ENCODE measurements at regions not wholly inside any gene's neighbourhood (a gene's known extent, or its start where the extent isn't known, plus 50 kb on each side); places are given as distances from the start of the nearest gene placed in this dataset.

DNA sequence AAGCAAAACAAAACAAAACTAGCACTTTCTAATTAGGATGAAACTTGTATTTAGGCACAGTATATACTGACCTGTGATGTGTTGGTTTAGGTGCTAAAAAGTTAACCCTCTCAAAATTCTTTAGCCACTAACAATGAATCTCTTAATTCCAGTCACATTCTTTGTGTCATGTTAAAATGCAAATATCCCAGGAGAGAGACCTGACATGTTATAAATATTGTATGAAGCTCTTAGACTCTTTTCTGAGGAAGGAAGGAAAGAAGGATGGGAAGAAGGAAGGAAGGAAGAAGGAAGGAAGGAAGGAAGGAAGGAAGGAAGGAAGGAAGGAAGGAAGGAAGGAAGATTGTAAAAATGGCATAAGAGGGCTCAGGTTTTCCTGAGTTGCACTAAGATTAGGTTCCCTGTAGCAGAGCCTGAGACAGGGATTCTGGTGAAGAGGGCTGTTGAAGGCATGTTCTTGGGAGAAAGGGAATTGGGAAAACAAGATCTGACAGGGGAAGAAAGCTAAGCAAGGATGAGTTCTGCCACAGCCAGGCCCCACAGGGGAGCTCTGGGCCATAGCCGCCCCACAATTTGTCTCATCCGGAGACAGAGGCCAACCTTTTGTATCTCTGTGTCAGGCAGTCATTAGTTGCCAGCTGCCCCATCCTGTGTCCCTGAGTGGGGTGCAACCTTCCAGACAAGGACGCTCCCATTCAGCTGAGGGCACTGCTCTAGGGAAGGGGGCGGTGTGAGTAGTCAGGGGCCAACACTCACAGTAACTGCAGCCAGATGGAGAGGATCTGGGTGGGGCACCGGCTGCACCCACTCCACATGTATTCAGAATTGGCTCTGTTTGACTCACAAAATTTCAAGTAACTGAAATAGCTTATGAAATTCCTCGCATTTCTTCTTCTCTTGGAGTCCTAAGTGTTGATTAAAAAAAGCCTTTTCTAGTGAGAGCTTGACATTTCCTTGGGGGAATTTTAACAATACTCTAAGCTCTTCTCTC lies 189.3 kb upstream of the ARG1 start:
- DNase-seq (ENCODE audit: low spot score) = no peak

DNA sequence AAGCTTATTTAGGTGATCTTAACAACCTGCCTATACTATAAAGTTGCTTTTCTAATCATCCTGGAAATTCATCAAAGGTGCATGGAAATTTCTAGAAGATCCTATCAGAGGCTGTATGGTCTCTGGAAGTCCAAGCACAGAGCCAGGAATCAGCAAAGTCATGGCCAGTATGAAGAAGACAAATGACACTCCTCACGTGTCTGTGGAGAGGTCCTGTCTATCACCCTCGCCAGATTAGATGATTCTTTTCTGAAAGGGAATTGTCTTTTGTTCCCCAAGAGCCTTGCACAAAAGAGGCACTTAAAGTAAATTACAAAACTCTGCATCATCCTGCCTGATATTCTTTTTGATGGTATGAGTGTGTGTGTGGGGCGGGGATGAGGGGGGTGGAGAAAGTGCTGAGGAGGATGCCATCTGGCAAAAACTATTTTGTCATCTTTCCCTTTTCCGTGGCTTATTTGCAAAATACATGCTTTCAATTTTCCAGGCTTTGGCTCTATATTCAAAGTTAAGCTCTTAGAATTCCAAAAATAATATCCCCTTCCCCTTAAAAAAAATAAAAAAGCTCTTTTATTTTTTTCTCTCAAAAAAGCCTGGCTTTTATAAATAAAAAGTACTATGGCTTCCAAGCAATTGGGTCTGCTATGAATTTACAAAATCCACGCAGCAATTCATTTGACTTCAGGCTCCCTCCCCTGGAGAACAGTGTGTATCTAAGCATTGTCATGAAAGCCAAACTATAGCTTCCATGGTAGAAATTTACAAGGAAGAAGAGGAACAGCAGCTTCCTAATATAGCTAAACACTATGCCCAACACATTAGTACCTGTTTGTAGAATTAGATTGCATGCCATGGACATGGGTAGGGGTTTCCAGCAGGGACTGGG lies 185.2 kb upstream of the ARG1 start:
- DNase-seq (ENCODE audit: low spot score) = no peak

DNA sequence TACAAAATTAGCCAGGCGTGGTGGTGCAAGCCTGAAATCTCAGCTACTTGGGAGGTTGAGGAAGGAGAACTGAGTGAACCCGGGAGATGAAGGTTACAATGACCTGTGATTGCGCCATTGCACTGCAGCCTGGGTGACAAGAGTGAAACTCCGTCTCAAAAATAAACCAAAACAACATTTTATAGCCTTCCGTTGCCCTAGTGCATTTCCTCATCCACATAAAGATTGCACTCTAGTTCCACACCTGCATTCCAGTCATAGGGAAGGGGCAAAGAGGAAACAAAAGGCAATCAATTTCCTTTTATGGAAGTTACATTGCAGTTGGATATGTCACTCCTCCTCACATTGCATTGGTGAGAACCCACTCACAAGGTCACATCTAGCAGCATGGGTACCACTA lies 182.7 kb upstream of the ARG1 start:
- DNase-seq (ENCODE audit: low spot score) = no peak

DNA sequence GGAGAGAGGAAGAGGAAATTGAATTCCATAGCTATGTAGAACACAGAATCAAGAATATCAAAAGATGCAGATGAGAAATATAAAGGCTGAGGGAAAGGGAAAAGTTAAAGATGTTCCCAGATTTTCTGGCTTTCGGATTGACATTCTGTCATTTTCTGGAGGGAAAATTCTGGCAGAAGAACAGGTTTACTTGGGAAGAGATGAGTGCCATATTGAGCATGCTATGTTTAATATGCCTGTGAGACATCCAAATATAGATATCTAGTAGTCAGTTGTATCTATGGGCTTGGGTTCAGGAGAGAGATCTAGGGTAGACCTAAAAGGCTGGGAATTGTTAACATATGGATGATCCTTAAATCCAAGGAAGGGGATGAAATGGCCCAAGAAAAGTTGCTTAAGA lies 181.9 kb upstream of the ARG1 start:
- DNase-seq (ENCODE audit: low spot score) = no peak

DNA sequence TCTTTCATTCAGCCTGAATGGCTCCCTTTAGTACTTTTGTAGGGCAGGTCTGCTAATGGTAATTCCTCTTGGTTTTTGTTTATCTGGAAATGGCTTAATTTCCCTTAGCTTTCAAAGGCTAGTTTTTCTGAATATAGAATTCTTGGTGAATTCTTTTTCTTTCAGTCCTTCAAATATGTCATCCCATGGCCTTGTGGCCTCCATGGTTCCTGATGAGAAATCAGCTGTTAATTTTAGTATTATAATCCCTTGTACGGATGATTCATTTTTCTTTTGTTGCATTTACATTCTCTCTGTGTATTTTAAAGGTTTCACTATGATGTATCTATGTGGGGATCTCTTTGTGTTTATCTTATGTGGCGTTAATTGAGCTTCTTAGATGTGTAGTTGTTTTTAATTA lies 179.6 kb upstream of the ARG1 start:
- DNase-seq (ENCODE audit: low spot score) = no peak

DNA sequence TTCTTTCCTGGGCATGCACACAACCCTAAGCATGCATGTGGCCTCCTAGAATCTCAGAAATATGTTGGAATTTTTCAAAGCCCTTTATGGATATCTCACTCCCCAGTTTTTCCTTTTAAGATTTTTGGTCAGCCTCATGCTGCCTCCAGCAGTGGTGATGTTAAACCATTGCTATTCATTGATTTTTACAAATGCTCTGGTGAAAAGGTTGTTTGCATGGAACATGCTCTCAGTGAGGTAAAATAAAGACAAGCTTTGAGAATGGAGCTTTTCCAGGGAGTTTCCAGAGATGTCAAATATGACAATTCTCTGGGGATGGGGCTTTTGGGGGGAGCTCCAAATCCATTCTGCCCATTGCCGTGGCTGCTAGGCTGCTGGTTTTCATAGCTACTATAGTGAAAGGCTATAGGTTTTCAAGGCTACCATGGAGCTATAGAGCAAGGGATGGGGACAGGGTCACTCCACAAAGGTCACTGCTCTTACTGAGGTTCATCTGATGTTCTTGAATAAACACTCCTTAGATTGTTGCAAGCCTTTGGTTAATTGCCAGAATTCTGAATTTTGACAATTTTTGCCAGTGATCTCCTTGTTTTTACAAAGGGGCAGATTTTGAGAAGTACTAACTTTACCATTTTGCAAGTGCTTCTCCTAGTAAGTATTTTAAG lies 178.1 kb upstream of the ARG1 start:
- no peak for DNase-seq (ENCODE audit: low spot score)

DNA sequence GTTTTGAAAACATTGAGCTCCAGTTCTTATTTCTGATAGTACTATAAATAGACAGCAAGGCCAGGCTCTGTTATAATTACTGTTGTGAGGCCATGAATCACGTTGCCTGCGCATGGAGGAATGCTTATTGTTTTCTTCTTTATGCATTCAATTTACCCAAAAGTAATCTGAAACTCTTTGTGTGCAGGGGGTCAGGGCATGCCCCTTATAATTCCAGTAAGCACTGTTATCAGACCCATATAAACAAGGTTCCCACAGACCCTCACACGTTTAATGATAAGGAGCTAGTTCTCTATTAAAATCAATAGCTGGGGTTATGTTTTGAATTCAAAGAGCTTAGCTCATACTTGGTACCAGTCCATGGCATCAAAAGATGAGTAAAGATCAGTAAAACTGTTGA lies 174.8 kb upstream of the ARG1 start:
- no peak for DNase-seq (ENCODE audit: low spot score)

DNA sequence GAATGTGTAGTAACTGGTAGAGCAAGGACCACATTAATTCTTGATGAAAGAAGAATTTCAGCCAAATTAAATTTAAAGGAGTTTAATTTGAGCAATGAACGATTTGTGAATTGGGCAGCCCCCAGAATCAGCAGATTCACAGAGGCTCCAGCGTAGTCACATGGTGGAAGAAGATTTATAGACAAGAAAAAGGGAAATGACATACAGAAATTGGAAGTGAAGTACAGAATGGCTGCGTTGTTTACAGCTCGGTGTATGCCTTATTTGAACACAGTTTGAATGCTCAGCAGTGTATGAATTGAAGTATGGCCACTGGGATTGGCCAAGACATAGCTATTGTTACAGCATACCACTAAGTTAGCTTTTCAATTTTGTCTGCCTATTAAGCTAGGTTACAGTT lies 173.6 kb upstream of the ARG1 start:
- no peak for DNase-seq (ENCODE audit: low spot score)

DNA sequence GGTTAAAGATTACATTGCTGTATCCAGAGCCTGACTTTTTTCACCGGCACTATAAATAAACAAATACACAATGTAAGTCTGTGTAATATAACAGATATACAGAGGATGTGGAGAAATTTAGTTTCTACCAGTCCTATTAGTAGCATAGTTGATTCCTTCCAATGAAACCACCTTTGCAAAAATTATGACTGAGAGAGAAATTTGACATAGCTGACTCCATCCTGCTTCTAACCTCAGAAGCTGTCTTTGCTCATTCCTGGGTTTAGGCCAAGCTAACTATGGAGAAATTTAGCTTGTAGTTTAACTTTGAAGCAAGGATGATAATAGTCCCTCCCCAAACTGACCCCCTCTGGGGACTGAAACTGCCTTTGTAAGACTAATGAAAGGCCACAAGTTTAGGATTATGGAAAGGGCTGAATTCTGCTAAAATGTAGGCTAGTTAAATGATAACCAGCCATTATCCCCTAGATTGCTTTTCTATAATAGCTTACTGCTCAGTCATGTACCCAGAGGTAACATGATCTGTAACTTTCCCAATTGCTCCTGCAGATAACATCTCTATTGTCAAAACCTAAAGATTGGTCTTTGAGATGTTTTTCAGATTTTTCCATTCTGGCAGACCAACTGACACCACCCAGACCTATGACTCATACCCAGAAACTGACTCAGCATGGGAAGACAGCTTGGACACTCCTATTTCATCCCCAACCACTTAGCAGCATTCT lies 172.8 kb upstream of the ARG1 start:
- no peak for DNase-seq (ENCODE audit: low spot score)

DNA sequence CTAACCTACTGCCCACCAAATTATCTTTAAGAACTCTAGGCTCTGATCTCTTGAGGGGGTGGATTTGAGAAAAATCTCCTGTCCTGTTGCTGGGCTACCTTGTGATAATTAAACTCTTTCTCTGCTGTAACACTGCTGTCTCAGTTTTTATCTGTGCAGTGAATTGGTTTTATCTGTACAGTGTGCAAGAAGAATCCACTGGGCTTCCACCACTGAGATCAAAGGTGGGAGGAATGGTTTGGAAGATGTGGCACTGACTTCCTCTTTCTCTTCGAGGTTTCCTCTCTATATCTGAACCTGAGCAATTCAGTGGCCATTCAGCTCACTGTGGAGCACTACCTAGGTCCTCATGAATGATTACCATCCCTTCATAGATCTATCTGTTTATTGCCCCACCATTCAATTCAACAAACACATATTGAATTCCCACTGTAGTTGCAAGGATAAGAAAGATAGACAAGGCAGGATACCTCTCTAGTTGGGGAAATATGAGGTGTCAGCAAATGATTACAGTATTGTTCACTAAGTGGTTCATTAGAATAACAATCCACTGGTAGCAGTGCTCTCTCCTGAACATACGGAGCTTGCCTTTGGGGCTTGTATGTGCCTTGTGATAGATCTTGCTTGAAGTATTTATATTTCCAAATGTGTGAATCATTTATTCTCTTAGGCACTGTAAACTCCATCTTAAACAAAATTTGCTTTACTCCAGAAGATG lies 172.1 kb upstream of the ARG1 start:
- no peak for DNase-seq (ENCODE audit: low spot score)

DNA sequence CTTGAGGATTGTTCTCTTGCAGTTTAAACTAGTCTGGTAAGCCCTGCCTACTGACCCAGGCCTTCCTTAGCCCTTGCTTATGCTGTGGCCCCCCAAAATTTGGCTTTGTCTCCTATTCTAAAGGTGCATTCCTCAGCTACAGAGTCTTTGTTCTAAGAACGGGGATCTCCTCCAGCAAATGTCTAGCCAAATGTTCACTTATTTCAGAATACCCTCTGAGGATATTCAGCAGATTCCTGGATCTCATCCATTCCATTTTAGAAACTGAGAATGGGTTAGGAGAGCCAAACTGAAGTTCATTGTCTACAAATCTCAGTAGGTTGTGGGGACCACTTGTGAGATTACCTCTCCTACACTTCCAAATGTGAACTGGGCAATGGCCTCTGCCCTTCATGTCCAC lies 164.2 kb upstream of the ARG1 start:
- no peak for DNase-seq (ENCODE audit: low spot score)

DNA sequence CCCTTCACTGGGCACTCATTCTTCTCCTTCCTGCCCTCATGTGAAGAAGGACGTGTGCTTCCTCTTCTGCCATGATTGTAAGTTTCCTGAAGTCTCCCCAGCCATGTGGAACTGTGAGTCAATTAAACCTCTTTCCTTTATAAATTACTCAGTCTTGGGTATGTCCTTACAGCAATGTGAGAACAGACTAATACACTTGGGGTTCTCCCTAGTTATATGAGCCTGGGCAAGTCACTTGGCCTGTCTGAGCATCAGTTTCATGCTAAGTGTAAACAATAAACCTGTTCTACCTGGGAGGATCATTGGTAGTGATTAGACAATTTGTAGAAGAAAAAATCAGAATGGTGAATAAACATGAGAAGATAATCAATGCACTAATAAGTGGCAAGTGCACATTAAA lies 162.2 kb upstream of the ARG1 start:
- DNase-seq (ENCODE audit: low spot score) = no peak

DNA sequence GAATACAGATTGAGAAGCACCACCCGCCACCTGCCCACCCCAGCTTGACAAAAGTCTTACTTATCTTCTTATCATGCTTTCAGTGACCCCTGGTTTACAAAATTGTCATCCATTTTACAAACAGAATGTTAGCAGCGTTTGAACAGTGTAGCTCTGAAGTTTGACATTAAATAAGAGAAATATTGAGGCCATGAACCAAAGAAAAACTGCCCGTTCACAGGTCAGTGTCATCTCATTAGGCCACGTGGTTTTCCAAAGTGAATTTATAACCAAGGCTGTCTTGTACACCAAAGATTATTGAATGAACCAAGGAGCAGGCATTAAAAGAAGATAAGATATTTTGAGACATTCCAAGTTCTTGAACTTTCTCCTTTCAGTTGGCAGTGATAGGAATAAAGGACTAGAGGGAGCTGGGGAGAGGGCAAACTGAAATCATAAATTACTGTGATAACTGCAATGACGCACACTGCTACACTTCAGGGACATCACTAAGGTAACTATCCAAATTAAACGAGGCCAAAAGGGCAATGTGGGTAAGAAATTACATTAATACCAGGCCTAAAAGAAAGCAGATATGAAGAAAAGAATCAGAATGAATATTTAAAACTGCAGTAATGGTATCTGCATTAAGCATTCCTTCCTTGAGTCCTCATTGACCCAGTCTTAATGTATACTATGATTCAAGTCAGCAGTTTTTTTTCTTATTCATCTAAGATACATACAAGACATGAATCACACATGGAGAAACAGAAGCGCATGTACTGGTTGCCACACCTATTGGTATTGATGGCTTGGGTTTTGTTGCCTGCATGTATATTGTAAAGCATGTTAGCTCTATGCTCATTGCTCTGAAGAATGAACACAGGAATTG lies 159.8 kb upstream of the ARG1 start:
- DNase-seq (ENCODE audit: low spot score) = no peak

DNA sequence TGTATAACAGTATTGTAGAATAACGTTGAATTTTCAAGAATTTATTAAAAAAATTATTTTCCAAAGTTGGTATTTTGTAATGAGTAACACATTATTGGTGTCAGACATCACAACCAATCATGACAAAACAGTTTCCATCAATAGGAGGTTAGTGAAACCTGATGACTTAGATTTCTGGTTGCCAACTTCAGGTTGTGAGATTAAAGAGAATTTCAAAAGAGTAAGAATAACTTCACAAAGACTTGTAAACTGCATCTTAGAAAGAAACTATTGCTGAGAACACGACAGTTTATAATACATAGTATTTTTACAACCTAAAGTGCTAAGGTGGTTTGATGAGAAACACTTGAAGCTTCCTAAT lies 159.2 kb upstream of the ARG1 start:
- no peak for DNase-seq (ENCODE audit: low spot score)

DNA sequence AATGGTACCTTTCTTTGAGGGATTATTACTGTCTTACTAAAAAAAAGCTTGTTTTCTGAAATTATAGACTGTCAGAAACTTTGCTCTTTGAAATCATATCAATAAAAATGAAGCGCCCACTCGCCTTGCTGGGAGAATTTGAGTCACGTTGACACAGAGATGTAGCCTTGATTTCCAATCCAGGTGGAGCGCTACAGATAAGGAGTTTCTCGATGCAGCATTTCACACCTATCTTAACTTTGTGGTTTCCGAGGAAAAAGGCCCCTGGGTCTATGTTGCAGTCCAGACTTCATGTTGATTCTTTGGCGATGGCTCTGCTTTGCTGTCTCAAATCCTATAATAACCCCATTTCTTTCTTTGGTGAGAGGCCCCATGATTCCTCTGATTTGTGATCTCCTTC lies 158.1 kb upstream of the ARG1 start:
- no peak for DNase-seq (ENCODE audit: low spot score)

DNA sequence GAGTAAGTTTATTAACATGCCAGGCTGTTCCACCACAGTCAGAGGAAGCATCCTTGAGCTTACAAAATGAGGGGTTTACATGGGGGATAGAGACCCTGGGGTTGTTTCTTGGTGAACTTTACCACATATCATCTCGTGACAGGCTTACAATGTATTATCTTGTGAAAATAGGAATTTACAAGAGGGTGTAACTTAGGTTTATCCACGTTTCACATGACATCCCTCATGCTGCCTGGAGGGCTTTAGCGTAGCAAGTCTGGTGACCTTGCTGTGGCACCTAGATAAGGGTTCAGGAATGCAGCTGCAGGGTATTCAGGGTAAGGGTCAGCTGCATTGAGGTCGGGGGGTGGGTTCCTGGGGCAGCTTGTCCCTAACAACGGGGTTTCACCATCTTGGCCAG lies 154.6 kb upstream of the ARG1 start:
- no peak for DNase-seq (ENCODE audit: low spot score)

DNA sequence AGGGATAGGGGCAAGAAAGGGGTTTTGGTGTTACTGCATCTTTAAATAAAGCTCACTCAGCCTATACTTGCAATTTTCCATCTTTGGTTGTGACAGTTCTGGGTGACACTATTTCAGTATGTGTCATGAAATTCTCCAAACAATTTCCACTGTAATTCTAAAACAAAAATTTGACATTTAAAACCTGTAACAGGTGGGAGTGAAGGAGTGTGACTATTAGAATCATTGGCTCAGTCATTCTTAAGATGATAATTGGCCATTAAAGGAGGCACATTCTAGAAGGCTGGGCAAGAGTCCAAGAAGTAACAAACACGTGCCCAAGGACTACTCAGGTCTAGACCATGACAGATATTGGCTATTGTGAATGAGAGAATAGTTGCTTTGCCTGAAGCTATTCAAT lies 153.3 kb upstream of the ARG1 start:
- no peak for DNase-seq (ENCODE audit: low spot score)

DNA sequence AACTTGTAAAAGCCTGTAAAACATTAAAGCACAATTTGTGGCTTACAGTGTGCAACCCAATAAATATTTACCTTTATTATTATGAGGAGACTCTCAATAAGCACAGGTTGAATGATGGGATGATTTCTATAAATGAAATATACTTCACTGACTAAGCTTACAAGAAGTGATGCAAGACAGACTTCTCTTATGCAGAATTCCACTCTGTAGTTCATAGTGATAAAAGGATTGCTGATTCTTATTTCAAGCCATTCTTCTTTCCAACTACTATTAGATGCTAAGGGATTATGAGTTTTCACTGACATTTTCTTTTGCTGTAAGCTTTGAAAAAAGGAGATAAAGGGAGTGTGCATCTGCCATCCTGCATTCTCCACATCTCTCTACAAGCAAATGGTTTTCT lies 149.0 kb upstream of the ARG1 start:
- no peak for DNase-seq (ENCODE audit: low spot score)

DNA sequence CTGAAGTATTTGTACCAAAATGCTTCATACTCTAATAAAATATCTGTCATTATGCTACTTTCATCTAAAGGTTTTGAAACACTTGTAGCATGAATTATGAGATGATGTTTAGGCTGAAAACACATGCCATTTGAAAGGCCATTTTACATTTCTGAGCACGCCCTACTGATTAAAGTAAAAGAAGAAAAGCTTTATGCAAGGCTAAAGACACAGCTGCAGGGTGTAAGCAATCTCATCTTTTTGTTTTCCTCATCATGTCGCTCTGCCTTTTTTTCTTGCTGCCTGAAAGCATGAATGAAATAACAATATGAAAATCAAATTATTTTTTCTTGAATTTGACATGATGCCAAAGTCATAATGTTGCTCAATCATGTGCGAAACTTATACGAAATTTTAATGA lies 148.6 kb upstream of the ARG1 start:
- no peak for DNase-seq (ENCODE audit: low spot score)

DNA sequence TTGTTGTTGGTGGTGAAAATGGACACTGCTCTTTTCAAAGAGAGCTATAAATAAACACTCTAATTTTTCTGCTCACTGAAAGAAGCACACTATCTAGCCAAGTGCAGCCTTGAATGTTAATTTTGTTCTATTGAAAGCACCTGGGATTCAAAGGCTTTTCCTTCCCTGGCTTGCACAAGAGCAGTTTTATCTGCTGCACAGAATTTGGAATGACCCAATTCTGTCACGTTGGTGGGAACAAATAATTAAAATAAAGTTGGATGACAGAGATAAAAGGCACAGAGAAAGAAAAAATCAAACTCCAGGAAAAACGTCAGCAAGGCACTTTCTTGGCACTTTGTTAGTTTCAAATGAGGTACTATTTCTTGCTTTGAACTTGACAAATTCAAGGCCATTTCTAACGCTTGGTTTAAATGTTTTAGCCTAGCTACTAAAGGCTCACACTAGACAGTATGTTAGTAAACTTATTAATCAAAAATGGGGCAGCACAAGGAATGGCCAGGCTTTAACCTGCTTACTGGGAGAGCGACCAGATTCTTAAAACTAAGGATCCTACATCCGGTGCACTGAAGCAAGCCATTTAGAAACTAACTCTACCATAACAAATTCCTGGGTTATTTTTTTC lies 145.5 kb upstream of the ARG1 start:
- DNase-seq (ENCODE audit: low spot score) = no peak

Measured in NAMALWA (cell line).